22Rv1 (cell line): ENCODE measurements at regions not wholly inside any gene's neighbourhood (a gene's known extent, or its start where the extent isn't known, plus 50 kb on each side); places are given as distances from the start of the nearest gene placed in this dataset.

Experiments used
- CTCF ChIP-seq: fragments of 450-650 bp; IDR thresholded peaks from 2 replicates; pipeline ENCODE4 v1.5.1; 2017; ENCODE audit warnings: mild to moderate bottlenecking
- ZFX ChIP-seq: fragments of 450-650 bp; IDR thresholded peaks from 2 replicates; pipeline ENCODE4 v1.6.1; 2017; ENCODE audit warnings: antibody characterized with exemption, borderline replicate concordance

GRCh38 chr2:107137706-107138105 is 251.7 kb upstream of the ST6GAL2 start:
- no peak for TF ChIP-seq CTCF
- TF ChIP-seq ZFX: no peak
